AG10803 (cell line): ENCODE measurements at regions not wholly inside any gene's neighbourhood (a gene's known extent, or its start where the extent isn't known, plus 50 kb on each side); places are given as distances from the start of the nearest gene placed in this dataset.

Source experiments
- DNase-seq: peaks from one replicate; pipeline ENCODE4 v3.0.0; 2010; ENCODE audit warnings: low read depth
- H3K4me3 ChIP-seq: 2 replicates; pipeline ENCODE4 v1.5.1; 2011; ENCODE audit warnings: mild to moderate bottlenecking, low read length, control low read depth
- CTCF ChIP-seq: conservative IDR thresholded peaks from 2 replicates; pipeline ENCODE4 v1.5.1; 2011; ENCODE audit warnings: mild to moderate bottlenecking, low read length, control low read depth, inconsistent platforms

- no peak overlapping the region for H3K4me3 ChIP-seq
- no peak for DNase-seq
- no peak for TF ChIP-seq CTCF
These were observed 505.4 kb downstream of the ZIC1 start for GRCh38 chr3:147914532-147914931.

GRCh38 chr3:147915057-147915456 is 505.9 kb downstream of the ZIC1 start:
- no peak overlapping the region for H3K4me3 ChIP-seq
- DNase-seq: peak; percentile 52
- no peak for TF ChIP-seq CTCF

DNA sequence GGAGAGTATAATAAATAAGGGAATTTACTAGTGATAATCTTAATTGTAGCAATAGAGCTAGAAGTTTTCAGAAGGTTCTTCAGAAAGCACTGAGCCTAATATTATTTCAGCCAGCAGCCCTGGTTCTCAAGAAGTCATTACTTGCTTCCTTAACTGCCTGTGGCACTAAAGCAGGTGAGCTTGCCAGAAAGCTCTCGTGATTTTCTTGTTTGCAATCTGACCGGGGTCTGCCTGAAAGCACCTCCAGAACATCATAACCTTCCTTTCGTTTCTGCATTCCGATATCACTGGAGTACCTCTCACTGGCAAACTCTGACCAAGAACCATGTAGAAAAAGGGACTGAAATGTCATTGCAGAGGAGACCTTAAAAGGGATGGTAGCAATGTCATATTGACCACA is 510.3 kb downstream of the ZIC1 start:
- no peak overlapping the region for H3K4me3 ChIP-seq
- TF ChIP-seq CTCF: no peak
- DNase-seq: no peak

DNA sequence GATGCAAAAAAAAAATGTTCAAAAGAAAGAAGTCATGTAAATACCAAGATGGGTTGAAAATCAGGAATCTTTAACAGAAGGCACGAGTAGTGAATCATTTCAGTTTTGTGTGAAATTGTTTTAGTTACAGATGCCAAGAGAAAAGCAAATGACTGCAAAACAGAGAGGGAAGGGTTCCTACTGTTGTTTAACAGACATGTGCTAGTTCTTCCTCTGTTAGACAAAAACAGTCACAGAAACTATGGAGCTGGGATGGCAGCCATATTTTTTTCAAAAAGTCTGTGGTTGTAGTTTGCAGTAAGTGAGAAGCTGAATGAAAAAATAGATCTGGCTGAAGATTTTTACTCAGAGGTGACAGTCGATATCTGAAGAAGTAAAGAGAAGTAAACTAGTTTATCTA is 511.9 kb downstream of the ZIC1 start:
- no peak overlapping the region for H3K4me3 ChIP-seq
- peak; percentile 87 for DNase-seq
- TF ChIP-seq CTCF: no peak

DNA sequence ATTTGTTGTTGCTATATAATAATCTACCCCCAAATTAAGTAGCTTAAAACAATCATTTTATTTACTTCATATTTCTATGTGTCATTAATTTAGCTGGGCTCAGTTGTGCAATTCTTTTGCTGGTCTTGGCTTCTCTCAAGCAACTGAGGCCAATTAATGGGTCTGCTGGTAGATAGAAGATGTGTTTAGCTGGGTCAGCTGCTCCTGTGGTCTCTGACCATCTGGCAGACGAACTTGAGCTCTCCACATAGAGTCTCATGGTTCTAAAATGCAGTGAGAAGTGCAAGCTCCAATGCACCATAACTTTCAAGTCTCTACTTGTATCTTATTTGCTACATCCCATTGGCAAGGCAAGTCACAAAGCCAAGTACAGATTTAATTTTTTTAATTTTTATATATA is 515.6 kb downstream of the ZIC1 start:
- TF ChIP-seq CTCF: no peak
- no peak overlapping the region for H3K4me3 ChIP-seq
- DNase-seq: peak; percentile 75

- TF ChIP-seq CTCF: no peak
- no peak for DNase-seq
- no peak overlapping the region for H3K4me3 ChIP-seq
These were observed 516.1 kb downstream of the ZIC1 start for GRCh38 chr3:147925272-147925671.

GRCh38 chr3:147930232-147930807 is 521.2 kb downstream of the ZIC1 start:
- DNase-seq: peak; percentile 57
- H3K4me3 ChIP-seq: no peak overlapping the region
- no peak for TF ChIP-seq CTCF
